ENCODE measurements at regions not wholly inside any gene's neighbourhood (a gene's known extent, or its start where the extent isn't known, plus 50 kb on each side); places are given as distances from the start of the nearest gene placed in this dataset.

GRCh38 chr13:111527614-111528229 lies 207.3 kb downstream of the TEX29 start:
- no peak for DNase-seq
- TF ChIP-seq CTCF (IDR thresholded peaks at IDR 0.05) (no peak), POLR2A (IDR thresholded peaks at IDR 0.05) (no peak)
- Histone ChIP-seq H3K36me3 (no peaks in the 10 kb centered on the region), H3K4me3 (no peak overlapping the region), H3K27me3 (peaks cover 0 to 36% (median 0%) of the 10 kb centered on the region in 4 donors), H3K9me3 (no peaks in the 10 kb centered on the region), H3K27ac (no peak overlapping the region), H3K4me1 (no peaks in the 10 kb centered on the region)
- intact Hi-C loops (cut with DNase I) = no loop called here
- 76 to 83% methylated on average over 14 of the region's 14 CpGs for WGBS, 2 donors

- 89 to 90% methylated on average over 2 of the region's 3 CpGs for WGBS, 2 donors
- Histone ChIP-seq H3K4me1 (no peaks in the 10 kb centered on the region), H3K36me3 (no peaks in the 10 kb centered on the region), H3K27me3 (peaks cover 0 to 44% (median 0%) of the 10 kb centered on the region in 4 donors), H3K27ac (no peak overlapping the region), H3K9me3 (no peaks in the 10 kb centered on the region), H3K4me3 (no peak overlapping the region)
- DNase-seq = no peak
- intact Hi-C loops (cut with DNase I) = no loop called here
- TF ChIP-seq CTCF (IDR thresholded peaks at IDR 0.05) = no peak
- TF ChIP-seq POLR2A (IDR thresholded peaks at IDR 0.05) = no peak
Observed at GRCh38 chr13:111528513-111528912, 208.1 kb downstream of the TEX29 start.

- WGBS, 2 donors = 80 to 87% methylated on average over 1 to 4 of the region's 17 CpGs
- Histone ChIP-seq H3K27ac (no peak overlapping the region), H3K27me3 (peaks cover 0 to 62% (median 7%) of the 10 kb centered on the region in 4 donors), H3K4me1 (no peaks in the 10 kb centered on the region), H3K9me3 (no peaks in the 10 kb centered on the region), H3K4me3 (no peak overlapping the region), H3K36me3 (no peaks in the 10 kb centered on the region)
- no peak for DNase-seq
- intact Hi-C loops (cut with DNase I) = no loop called here
- TF ChIP-seq CTCF (IDR thresholded peaks at IDR 0.05) = no peak
- no peak for TF ChIP-seq POLR2A (IDR thresholded peaks at IDR 0.05)
Observed at GRCh38 chr13:111530137-111530870, 209.9 kb downstream of the TEX29 start.

- DNase-seq = no peak
- intact Hi-C loops (cut with DNase I) = no loop called here
- 39 to 41% methylated on average over 7 of the region's 7 CpGs for WGBS, 2 donors
Observed at GRCh38 chr13:111531505-111531904, 211.1 kb downstream of the TEX29 start.

More at GRCh38 chr13:111531505-111531904, 211.1 kb downstream of the TEX29 start:
- no peak overlapping the region for H3K27ac ChIP-seq
- no peak for TF ChIP-seq POLR2A (IDR thresholded peaks at IDR 0.05)
- no peak for TF ChIP-seq CTCF (IDR thresholded peaks at IDR 0.05)
- no peaks in the 10 kb centered on the region for H3K9me3 ChIP-seq
- no peak overlapping the region for H3K4me3 ChIP-seq
- H3K4me1 ChIP-seq = no peaks in the 10 kb centered on the region
- no peaks in the 10 kb centered on the region for H3K36me3 ChIP-seq
- peaks cover 0 to 74% (median 8%) of the 10 kb centered on the region in 4 donors for H3K27me3 ChIP-seq
